Globus pallidus (tissue), 1 donor: ENCODE measurements at regions not wholly inside any gene's neighbourhood (a gene's known extent, or its start where the extent isn't known, plus 50 kb on each side); places are given as distances from the start of the nearest gene placed in this dataset.
"Not testable (repeated sequence)": the region's sequence is repeated elsewhere in the genome, so short reads cannot be mapped to it uniquely, and the experiment has no call there.

ENCODE experiments used
- DNase-seq: peaks from one replicate; pipeline ENCODE4 v3.0.0-alpha.2; 2015; ENCODE audit warnings: low spot score

GRCh38 chr14:37650356-37651037 lies 55.1 kb downstream of the TTC6 start:
- no peak for DNase-seq

GRCh38 chr14:37652042-37652441 lies 56.6 kb downstream of the TTC6 start:
- no peak for DNase-seq

DNA sequence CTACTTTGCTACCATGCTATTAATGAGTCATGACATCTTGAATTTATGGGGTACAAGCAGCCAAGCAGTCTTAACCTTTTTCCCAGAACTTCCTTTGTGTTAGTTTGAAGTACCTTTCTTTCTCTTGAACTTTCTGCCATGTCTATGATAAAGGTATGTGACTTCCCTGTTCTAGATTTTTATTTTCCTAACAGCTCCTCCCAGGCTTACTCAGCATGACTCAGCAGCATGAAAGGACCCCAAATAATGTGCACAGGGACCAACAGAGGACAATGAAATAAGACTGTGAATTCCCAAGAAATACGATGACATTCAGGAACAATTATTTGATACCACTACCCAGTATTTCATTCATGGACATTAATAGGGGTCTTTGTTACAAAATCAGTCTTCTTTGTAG lies 60.0 kb downstream of the TTC6 start:
- DNase-seq: no peak

DNA sequence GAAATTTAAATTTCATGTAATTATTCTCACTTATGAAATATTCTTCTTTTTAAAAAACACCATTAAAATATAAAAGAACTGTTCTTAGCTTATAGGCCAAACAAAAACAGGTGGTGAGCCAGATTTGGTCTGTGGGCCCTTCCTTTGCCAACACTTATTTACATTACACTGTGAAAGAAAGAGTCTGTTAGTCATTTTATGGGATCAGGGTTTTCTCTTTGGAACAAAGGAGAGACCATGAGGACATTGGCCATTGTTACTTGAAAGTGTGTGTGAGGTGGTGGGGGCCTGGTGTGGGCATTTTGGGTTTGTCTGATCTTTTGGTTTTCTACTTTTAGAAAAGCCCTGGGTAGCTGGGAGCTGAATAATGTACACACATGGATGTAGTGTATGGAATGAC lies 62.7 kb downstream of the TTC6 start:
- DNase-seq: no peak

DNA sequence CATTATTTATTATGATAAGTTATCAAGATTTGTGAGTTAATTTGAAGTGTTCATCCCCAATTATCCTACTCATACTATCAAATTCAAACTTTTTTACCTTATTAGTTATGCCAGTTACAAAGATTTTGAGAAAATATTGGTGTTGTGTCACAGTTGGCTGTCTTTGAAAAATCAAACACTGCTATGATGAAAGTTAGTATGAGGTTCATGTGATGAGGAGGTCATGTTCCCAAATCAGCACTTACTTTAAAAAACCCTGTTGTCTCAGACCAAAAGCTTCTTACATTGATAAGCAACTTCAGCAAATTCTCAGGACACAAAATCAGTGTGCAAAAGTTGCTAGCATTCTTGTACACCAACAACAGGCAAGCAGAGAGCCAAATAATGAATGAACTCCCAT lies 68.1 kb downstream of the TTC6 start:
- no peak for DNase-seq

DNA sequence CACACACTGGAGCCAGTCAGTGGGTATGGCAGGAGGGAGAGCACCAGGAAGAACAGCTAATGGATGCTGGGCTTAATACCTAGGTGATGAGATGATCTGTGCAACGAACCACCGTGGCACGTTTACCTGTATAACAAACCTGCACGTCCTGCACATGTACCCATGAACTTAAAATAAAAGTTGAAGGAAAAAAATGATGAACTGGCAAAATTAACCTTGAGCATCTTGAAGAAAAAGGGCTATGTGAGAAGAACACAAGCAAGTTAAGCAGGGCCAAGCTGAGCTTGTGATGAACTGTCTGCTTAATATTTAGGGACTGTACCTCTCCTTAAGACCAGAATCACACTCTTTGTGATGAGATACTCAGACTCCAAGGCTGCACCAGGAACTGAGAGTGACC lies 70.0 kb downstream of the TTC6 start:
- no peak for DNase-seq

DNA sequence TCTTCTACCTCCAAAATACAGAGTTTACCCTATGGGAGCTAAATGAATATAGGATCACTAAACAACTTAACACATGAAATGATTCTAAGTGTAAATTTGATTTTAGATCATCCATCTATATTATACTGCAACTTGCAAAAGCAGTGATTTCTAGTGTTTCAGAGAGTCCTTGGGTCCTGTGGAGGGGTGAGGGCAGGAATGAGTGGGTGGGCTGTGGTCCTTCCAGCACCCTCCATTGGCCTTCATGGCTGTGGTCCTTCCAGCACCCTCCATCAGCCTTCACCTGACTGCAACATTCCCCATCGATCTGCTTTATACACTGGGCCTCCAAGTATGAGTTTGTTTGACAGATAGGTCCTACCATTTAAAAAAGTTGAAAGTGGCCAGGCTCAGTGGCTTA lies 70.5 kb downstream of the TTC6 start:
- no peak for DNase-seq

GRCh38 chr14:37668646-37669045 lies 73.2 kb downstream of the TTC6 start:
- DNase-seq: no peak

GRCh38 chr14:37669242-37669641 lies 73.8 kb downstream of the TTC6 start:
- no peak for DNase-seq

DNA sequence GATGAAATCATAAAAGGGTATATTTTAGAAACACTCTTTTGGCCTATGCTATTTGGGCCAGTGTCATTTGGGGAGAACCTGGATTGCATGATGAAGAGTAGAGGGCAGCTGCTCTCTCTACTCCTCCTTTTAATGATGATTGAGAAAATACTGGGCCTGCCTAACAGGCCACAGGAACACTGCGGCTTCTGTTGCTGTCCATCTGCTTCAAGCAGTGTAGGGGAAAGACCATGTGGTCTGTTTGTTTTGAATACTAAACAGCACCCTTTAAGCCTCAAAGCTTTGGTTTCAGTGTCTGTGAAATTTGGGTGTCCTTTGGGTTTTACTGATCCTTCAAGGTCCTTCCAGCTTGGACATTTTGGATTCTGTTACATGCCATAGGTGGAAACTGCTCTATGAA lies 78.0 kb downstream of the TTC6 start:
- no peak for DNase-seq

DNA sequence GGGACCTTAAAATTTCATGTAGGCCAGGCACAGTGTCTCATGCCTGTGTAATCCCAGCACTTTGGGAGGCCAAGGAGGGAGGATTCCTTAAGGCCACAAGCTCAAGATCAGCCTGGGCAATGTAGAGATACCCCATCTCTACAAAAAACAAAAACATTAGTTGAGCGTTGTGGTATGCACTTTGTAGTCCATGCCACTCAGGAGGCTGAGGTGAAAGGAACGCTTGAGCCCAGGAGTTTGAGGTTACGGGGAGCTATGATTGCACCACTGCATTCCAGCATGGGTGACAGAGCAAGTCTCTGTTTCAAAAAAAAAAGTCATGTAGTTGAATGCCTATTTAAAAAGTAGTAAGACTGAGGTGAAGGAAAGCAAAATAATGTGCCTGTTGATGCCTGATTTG lies 83.5 kb downstream of the TTC6 start:
- DNase-seq: no peak

- DNase-seq: no peak
Observed at GRCh38 chr14:37681486-37681885, 86.1 kb downstream of the TTC6 start.

DNA sequence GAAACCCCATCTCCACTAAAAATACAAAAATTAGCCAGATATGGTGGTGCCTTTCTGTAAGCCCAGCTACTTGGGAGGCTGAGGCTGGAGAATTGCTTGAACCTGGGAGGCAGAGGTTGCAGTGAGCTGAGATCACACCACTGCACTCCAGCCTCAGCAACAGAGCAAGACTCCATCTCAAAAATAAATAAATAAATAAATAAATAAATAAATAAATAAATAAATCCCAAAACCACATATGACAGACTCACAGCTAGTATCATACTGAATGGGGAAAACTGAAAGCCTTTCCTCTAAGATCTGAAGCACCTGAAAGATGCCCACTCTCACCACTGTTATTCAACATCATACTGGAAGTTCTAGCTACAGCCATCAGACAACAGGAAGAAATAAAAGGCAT lies 97.3 kb downstream of the TTC6 start:
- not testable (repeated sequence) for DNase-seq

- not testable (repeated sequence) for DNase-seq
Observed at GRCh38 chr14:37693420-37693819, 98.0 kb downstream of the TTC6 start.

DNA sequence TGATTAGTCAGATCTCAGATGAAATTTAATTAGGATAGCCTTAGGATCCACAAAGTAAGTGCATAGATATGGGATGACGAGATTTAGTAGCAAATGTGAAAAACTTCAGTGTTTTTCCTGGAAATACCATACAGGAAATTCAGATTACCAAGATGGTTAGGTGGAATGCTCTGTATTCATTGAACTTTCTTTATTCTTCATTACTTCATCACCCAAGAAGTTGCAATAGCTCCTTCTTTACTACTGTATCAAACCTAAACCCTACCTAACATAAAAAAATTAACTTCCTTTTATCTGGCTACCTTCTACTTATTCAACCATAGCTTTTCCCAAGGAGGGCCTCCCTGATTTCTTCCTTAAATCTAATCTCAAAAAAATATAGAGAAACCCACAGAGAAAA lies 100.4 kb downstream of the TTC6 start:
- no peak for DNase-seq

DNA sequence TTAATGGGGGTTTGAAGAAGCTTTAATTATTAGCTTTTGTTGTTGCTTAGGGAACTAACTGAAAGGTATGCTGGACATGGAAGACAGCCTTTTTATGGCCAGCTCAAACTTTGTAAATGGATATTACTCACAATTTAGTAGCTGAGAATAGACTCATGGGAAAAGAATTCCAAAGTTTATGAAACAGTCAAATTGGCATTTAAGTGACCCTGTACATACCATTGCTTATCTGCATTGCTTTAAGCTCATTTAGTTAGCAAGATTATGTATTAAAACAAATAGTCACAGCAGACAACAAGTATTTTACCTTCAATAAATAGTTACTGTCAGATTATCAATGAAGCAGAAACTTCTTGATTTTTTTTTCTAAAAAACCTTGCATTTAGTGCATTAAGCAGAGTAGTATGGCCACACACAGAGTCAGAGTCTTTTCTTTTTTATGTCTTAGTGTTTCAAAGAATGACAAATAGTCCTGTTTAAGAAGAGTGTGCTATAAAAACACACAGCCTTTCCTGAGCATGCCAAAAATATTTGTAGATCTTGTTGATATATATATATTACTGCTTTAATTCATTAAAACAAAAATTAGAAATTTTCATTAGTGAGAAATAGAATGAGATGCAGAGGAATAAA lies 102.2 kb downstream of the TTC6 start:
- no peak for DNase-seq

GRCh38 chr14:37698840-37699777 lies 103.7 kb downstream of the TTC6 start:
- DNase-seq: no peak

GRCh38 chr14:37707716-37708115 lies 112.3 kb downstream of the TTC6 start:
- no peak for DNase-seq

DNA sequence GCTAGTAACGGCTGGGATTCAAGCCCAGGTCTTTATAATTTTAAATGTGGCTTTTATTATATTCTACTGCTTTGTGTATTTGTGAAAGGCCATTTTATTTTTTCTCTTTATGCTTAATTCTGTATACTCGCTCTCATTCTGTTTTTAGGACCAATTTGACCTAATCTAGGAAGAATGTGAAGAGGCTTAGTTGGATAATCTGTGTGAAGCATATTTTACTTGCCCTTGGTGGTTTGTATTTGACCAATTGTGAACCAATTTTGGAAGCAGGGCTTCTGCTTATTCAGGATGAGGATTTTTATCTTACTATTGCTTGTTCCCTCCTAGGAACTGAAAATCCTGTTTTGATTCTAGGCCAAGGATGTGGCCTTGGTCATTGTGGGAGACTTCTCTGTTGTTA lies 113.1 kb downstream of the TTC6 start:
- DNase-seq: no peak

DNA sequence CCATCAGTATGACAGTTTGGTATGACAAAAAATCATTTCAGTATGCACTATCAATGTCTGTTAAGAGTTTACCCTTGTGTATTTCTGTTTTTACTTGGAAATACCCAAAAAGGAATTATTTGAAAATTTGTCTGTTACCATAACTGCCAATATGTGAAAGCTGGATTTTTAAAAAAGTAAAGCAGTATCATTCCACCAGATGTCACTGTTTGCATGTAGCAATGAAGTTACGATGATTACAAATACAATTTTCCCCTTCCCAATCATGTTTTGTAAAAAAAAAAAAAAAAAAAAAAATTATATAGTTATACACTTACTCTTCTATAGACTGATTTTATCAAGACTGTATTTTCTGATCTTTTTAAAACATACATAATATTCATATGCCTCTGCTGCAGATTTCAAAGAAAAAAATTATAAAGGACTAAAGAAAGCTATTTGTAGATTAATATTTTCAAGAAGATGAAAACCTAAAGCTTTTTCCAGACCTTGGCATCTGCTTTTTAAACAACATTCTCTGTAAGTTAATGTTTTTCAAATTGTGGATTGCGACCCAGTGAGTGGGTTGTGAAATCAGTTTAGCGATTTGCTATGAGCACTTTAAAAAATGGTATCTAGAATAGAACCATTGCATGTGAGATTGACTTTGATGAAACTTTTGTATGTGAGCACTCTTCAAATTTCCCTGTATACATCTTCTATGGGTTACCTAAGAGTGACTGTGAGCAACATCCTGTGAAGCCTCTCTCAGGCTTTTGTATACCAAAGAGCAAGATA lies 114.2 kb downstream of the TTC6 start:
- no peak for DNase-seq

GRCh38 chr14:37711356-37711830 lies 116.0 kb downstream of the TTC6 start:
- DNase-seq: no peak
